ENCODE measurements at regions not wholly inside any gene's neighbourhood (a gene's known extent, or its start where the extent isn't known, plus 50 kb on each side); places are given as distances from the start of the nearest gene placed in this dataset.

GRCh38 chr20:6580486-6580885 lies 187.0 kb upstream of the BMP2 start (continued):
- TF ChIP-seq SMAD1 (IDR thresholded peaks at IDR 0.05; ENCODE audit: low read depth, partially characterized antibody) = no peak

GRCh38 chr20:6579824-6580223 lies 187.7 kb upstream of the BMP2 start:
- H4K20me1 ChIP-seq (ENCODE audit: control insufficient read depth, insufficient read depth) = no peaks in the 10 kb centered on the region
- no TSS peak for BruUV-seq (replicated peaks)
- no peaks in the 10 kb centered on the region for H3K36me3 ChIP-seq (ENCODE audit: control insufficient read depth in 2 of 2, insufficient read depth in 2 of 2, low read length in 1 of 2)
- ATAC-seq (no peak), FAIRE-seq (no peak), DNase-seq (ENCODE audit: low read depth, low spot score) (no peak)
- H3K27ac ChIP-seq (ENCODE audit: control insufficient read depth, insufficient read depth) = no peak overlapping the region
- ChIA-PET POLR2A (no interaction called here), CTCF (interaction anchor here (2.3 kb wide), 1 partner anchor 186 kb away, joined by 9 read pairs; no protein-coding TSS in a partner anchor), SMC1A (ENCODE audit: uncharacterized antibody, unreplicated experiment) (interaction anchor here (0.6 kb wide), 1 partner anchor 690 kb away, joined by 3 read pairs; no protein-coding TSS in a partner anchor), RAD21 (ENCODE audit: unreplicated experiment) (no interaction called here)
- H3K79me2 ChIP-seq (ENCODE audit: control insufficient read depth, insufficient read depth, low read length) = no peaks in the 10 kb centered on the region
- in situ Hi-C loops (cut with MboI) (no loop called here), intact Hi-C loops (cut with micrococcal nuclease; ENCODE audit: unreplicated experiment) (loop anchor here (5.0 to 10.0 kb wide), 5 partner anchors 127 to 1277 kb away; no protein-coding TSS in a partner anchor)
- no peak for TF ChIP-seq HDGF (IDR thresholded peaks at IDR 0.05)
- no peak for TF ChIP-seq NFYA (IDR thresholded peaks at IDR 0.05; ENCODE audit: borderline replicate concordance, low read depth, low read length)
- TF ChIP-seq USF2 (IDR thresholded peaks at IDR 0.05; ENCODE audit: borderline replicate concordance, low read depth, low read length) = no peak
- no peak for TF ChIP-seq ASH2L (IDR thresholded peaks at IDR 0.05; ENCODE audit: borderline replicate concordance, low read depth)
- no peak for TF ChIP-seq POLR2AphosphoS2 (IDR thresholded peaks at IDR 0.05; ENCODE audit: low read depth, low read length)
- TF ChIP-seq NRF1 (conservative IDR thresholded peaks at IDR 0.05; ENCODE audit: low read depth, low read length) = no peak
- no peak for TF ChIP-seq NFIC (IDR thresholded peaks at IDR 0.05; ENCODE audit: low read depth, low read length)
- no peak for TF ChIP-seq NKRF (conservative IDR thresholded peaks at IDR 0.05)
- TF ChIP-seq ZNF687 (IDR thresholded peaks at IDR 0.05) = no peak
- no peak for TF ChIP-seq RAD21 (IDR thresholded peaks at IDR 0.05; ENCODE audit: insufficient read depth, low read depth, low read length)
- no peak for TF ChIP-seq TCF12 (IDR thresholded peaks at IDR 0.05; ENCODE audit: low read depth, low read length)
- TF ChIP-seq ZNF217 (IDR thresholded peaks at IDR 0.05) = no peak
- no peak for TF ChIP-seq NFXL1 (IDR thresholded peaks at IDR 0.05; ENCODE audit: borderline replicate concordance)
- no peak for TF ChIP-seq SPI1 (IDR thresholded peaks at IDR 0.05; ENCODE audit: borderline replicate concordance, insufficient read depth, low read depth, low read length)
- H3K9ac ChIP-seq (ENCODE audit: control insufficient read depth, insufficient read depth, low read length) = no peak overlapping the region
- no peak overlapping the region for H3K4me3 ChIP-seq
- WGBS (ENCODE audit: insufficient coverage, insufficient replicate concordance, low lambda C conversion rate, missing lambda C conversion rate) = 2% methylated on average over 3 of the region's 3 CpGs
- no peaks in the 10 kb centered on the region for H3K4me1 ChIP-seq (ENCODE audit: control insufficient read depth, insufficient read depth, low read length)
- H3K4me2 ChIP-seq (ENCODE audit: control insufficient read depth, insufficient read depth) = no peak overlapping the region
- H3K27me3 ChIP-seq (replicated peaks in 1 of 2; ENCODE audit: control insufficient read depth in 2 of 2, insufficient read depth in 2 of 2, low read length in 1 of 2) = no peaks in the 10 kb centered on the region
- no peak overlapping the region for H2AFZ ChIP-seq (ENCODE audit: control insufficient read depth, low read depth, low read length)
- no peaks in the 10 kb centered on the region for H3K9me3 ChIP-seq (replicated peaks; ENCODE audit: control insufficient read depth, insufficient read depth, low read length)

All from GM12878 (cell line).